OCI-LY3 (cell line): ENCODE measurements at regions not wholly inside any gene's neighbourhood (a gene's known extent, or its start where the extent isn't known, plus 50 kb on each side); places are given as distances from the start of the nearest gene placed in this dataset.

Experiments used
- H2AFZ ChIP-seq: fragments of 200-600, 300-600 bp; shearing (Covaris generic); 2 replicates; pipeline ENCODE4 v1.6.0; 2014; ENCODE audit warnings: antibody characterized with exemption, low read depth, low read length
- H3K27ac ChIP-seq: fragments of 200-600, 300-600 bp; sonication (generic); 2 replicates; pipeline ENCODE4 v1.5.1; 2014; ENCODE audit warnings: mild to moderate bottlenecking, low read length, moderate library complexity, mixed read lengths
- H3K27me3 ChIP-seq: fragments of 200-600, 300-600 bp; sonication (generic); 2 replicates; pipeline ENCODE4 v1.6.1; 2014; ENCODE audit warnings: low read depth, low read length, mixed read lengths
- H3K36me3 ChIP-seq: fragments of 200-600, 300-600 bp; sonication (generic); replicated peaks from 2 replicates; pipeline ENCODE3; 2014; ENCODE audit warnings: low read depth, low read length, mixed read lengths
- H3K4me1 ChIP-seq: fragments of 300-600, 200-600 bp; sonication (generic); 2 replicates; pipeline ENCODE4 v1.6.1; 2014; ENCODE audit warnings: low read length, mixed read lengths
- H3K4me2 ChIP-seq: fragments of 200-600, 300-600 bp; sonication (generic); 2 replicates; pipeline ENCODE4 v1.6.1; 2014; ENCODE audit warnings: low read length, mixed read lengths
- H3K4me3 ChIP-seq: fragments of 300-600, 200-600 bp; sonication (generic); 2 replicates; pipeline ENCODE4 v1.5.1; 2014; ENCODE audit warnings: antibody characterized with exemption, mild to moderate bottlenecking, low read length, moderate library complexity
- H3K79me2 ChIP-seq: fragments of 300-600, 200-600 bp; shearing (Covaris generic); 2 replicates; pipeline ENCODE4 v1.6.1; 2014; ENCODE audit warnings: mild to moderate bottlenecking, low read length, mixed read lengths
- H3K9ac ChIP-seq: fragments of 300-600, 200-600 bp; shearing (Covaris generic); 2 replicates; pipeline ENCODE4 v1.6.0; 2014; ENCODE audit warnings: mild to moderate bottlenecking, low read length, moderate library complexity
- H3K9me3 ChIP-seq: fragments of 200-600, 300-600 bp; shearing (Covaris generic); 2 replicates; pipeline ENCODE4 v1.6.1; 2014; ENCODE audit warnings: low read length, mixed read lengths; ENCODE audit not compliant: insufficient read depth
- H4K20me1 ChIP-seq: fragments of 200-600, 300-600 bp; sonication (generic); 2 replicates; pipeline ENCODE4 v1.6.1; 2016; ENCODE audit warnings: low read length, mixed read lengths; ENCODE audit not compliant: insufficient read depth
- CTCF ChIP-seq: fragments of 200-600, 300-600 bp; sonication (generic); IDR thresholded peaks from 2 replicates; pipeline ENCODE4 v1.5.1; 2014; ENCODE audit warnings: antibody characterized with exemption, low read length, low read depth
- EZH2phosphoT487 ChIP-seq: fragments of 200-600 bp; shearing (Covaris generic); IDR thresholded peaks from 2 replicates; pipeline ENCODE4 v1.6.1; 2018; ENCODE audit warnings: antibody characterized with exemption, mixed run types, low read depth

- H3K4me1 ChIP-seq: no peaks in the 10 kb centered on the region
- H3K9ac ChIP-seq: no peak overlapping the region
- TF ChIP-seq EZH2phosphoT487 (no peak), CTCF (no peak)
- no peaks in the 10 kb centered on the region for H3K27me3 ChIP-seq
- no peaks in the 10 kb centered on the region for H3K79me2 ChIP-seq
- H3K36me3 ChIP-seq: no peaks in the 10 kb centered on the region
- no peaks in the 10 kb centered on the region for H3K9me3 ChIP-seq
- no peak overlapping the region for H2AFZ ChIP-seq
- no peaks in the 10 kb centered on the region for H4K20me1 ChIP-seq
- no peak overlapping the region for H3K4me3 ChIP-seq
- H3K4me2 ChIP-seq: no peak overlapping the region
- H3K27ac ChIP-seq: no peak overlapping the region
These were observed 473.0 kb downstream of the BMP2 start for GRCh38 chr20:7240490-7240889.

- H2AFZ ChIP-seq: no peak overlapping the region
- no peaks in the 10 kb centered on the region for H3K36me3 ChIP-seq
- H3K27ac ChIP-seq: no peak overlapping the region
- H3K27me3 ChIP-seq: no peaks in the 10 kb centered on the region
- H3K9ac ChIP-seq: no peak overlapping the region
- TF ChIP-seq CTCF: no peak
- no peak for TF ChIP-seq EZH2phosphoT487
- no peaks in the 10 kb centered on the region for H3K79me2 ChIP-seq
- H3K4me3 ChIP-seq: no peak overlapping the region
- H3K4me1 ChIP-seq: no peaks in the 10 kb centered on the region
- no peaks in the 10 kb centered on the region for H4K20me1 ChIP-seq
- no peak overlapping the region for H3K4me2 ChIP-seq
- no peaks in the 10 kb centered on the region for H3K9me3 ChIP-seq
These were observed 481.1 kb downstream of the BMP2 start for GRCh38 chr20:7248281-7249201.

- no peaks in the 10 kb centered on the region for H3K79me2 ChIP-seq
- no peaks in the 10 kb centered on the region for H3K36me3 ChIP-seq
- H3K4me1 ChIP-seq: no peaks in the 10 kb centered on the region
- no peaks in the 10 kb centered on the region for H3K27me3 ChIP-seq
- H3K27ac ChIP-seq: no peak overlapping the region
- no peak overlapping the region for H3K9ac ChIP-seq
- H3K9me3 ChIP-seq: no peaks in the 10 kb centered on the region
- TF ChIP-seq CTCF (no peak), EZH2phosphoT487 (no peak)
- H3K4me2 ChIP-seq: no peak overlapping the region
- H2AFZ ChIP-seq: no peak overlapping the region
- H4K20me1 ChIP-seq: no peaks in the 10 kb centered on the region
- H3K4me3 ChIP-seq: no peak overlapping the region
These were observed 482.9 kb downstream of the BMP2 start for GRCh38 chr20:7250337-7250736.

GRCh38 chr20:7257099-7257498, 489.6 kb downstream of the BMP2 start:
- Histone ChIP-seq H3K27me3 (no peaks in the 10 kb centered on the region), H4K20me1 (no peaks in the 10 kb centered on the region), H2AFZ (no peak overlapping the region), H3K4me1 (no peaks in the 10 kb centered on the region), H3K36me3 (no peaks in the 10 kb centered on the region), H3K4me3 (no peak overlapping the region), H3K79me2 (no peaks in the 10 kb centered on the region), H3K4me2 (no peak overlapping the region), H3K27ac (no peak overlapping the region), H3K9ac (no peak overlapping the region), H3K9me3 (no peaks in the 10 kb centered on the region)
- TF ChIP-seq EZH2phosphoT487 (no peak), CTCF (no peak)
